ENCODE measurements at regions not wholly inside any gene's neighbourhood (a gene's known extent, or its start where the extent isn't known, plus 50 kb on each side); places are given as distances from the start of the nearest gene placed in this dataset.

DNA sequence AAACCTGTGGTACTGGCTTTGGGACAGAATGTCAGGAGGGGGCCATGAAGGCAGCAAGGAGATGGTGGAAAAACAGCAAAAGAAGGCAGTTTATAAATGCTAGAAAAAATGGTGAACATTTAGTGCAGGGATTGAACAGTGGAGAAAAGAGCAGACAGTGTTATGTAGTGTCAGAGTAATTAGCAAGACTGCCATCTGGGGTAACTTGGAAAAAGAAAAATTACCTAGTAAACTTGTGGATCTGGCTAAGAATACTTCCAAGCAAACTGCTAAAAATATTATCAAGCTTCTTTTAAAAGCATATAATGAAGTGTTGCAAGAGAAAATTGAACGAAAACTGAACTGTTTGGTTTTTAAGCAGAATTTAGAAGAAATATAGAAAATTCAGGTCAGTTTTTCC, 267.8 kb downstream of the INSIG2 start:
- TF ChIP-seq, protein P1, sequence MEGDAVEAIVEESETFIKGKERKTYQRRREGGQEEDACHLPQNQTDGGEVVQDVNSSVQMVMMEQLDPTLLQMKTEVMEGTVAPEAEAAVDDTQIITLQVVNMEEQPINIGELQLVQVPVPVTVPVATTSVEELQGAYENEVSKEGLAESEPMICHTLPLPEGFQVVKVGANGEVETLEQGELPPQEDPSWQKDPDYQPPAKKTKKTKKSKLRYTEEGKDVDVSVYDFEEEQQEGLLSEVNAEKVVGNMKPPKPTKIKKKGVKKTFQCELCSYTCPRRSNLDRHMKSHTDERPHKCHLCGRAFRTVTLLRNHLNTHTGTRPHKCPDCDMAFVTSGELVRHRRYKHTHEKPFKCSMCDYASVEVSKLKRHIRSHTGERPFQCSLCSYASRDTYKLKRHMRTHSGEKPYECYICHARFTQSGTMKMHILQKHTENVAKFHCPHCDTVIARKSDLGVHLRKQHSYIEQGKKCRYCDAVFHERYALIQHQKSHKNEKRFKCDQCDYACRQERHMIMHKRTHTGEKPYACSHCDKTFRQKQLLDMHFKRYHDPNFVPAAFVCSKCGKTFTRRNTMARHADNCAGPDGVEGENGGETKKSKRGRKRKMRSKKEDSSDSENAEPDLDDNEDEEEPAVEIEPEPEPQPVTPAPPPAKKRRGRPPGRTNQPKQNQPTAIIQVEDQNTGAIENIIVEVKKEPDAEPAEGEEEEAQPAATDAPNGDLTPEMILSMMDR (IDR thresholded peaks at IDR 0.05; ENCODE audit: poor library complexity, severe bottlenecking), result no peak
- no peak for TF ChIP-seq EP300 (conservative IDR thresholded peaks at IDR 0.05; ENCODE audit: poor library complexity, severe bottlenecking)
- no peak for TF ChIP-seq EZH2 (IDR thresholded peaks at IDR 0.05; ENCODE audit: borderline replicate concordance, insufficient read depth, low read length, poor library complexity, severe bottlenecking)
- TF ChIP-seq MXI1 (conservative IDR thresholded peaks at IDR 0.05; ENCODE audit: poor library complexity, severe bottlenecking), result no peak
- no peak for TF ChIP-seq POLR2AphosphoS5 (IDR thresholded peaks at IDR 0.05)
- TF ChIP-seq TAF1 (IDR thresholded peaks at IDR 0.05; ENCODE audit: low read depth), result no peak
